BE2C (cell line): ENCODE measurements at regions not wholly inside any gene's neighbourhood (a gene's known extent, or its start where the extent isn't known, plus 50 kb on each side); places are given as distances from the start of the nearest gene placed in this dataset.

Source experiments
- DNase-seq: peaks from one replicate; pipeline ENCODE4 v3.0.0-alpha.2; 2020
- H3K27me3 ChIP-seq: fragments of 250-450 bp; sonication (Bioruptor Pico); 2 replicates; pipeline ENCODE4 v1.5.1; 2020; ENCODE audit warnings: mild to moderate bottlenecking
- H3K36me3 ChIP-seq: fragments of 250-450 bp; sonication (Bioruptor Pico); 2 replicates; pipeline ENCODE4 v1.5.1; 2020; ENCODE audit warnings: mild to moderate bottlenecking
- H3K4me1 ChIP-seq: fragments of 250-450 bp; sonication (Bioruptor Pico); 2 replicates; pipeline ENCODE4 v1.5.1; 2020
- H3K4me3 ChIP-seq: 2 replicates; pipeline ENCODE4 v1.5.1; 2011; ENCODE audit warnings: low read depth, low read length
- H3K9me3 ChIP-seq: fragments of 250-450 bp; sonication (Bioruptor Pico); 2 replicates; pipeline ENCODE4 v1.5.1; 2020
- TF ChIP-seq, protein P1 (sequence below): IDR thresholded peaks from 2 replicates; pipeline ENCODE4 v1.5.1; 2012; ENCODE audit warnings: mild to moderate bottlenecking, low read depth, low read length

DNA sequence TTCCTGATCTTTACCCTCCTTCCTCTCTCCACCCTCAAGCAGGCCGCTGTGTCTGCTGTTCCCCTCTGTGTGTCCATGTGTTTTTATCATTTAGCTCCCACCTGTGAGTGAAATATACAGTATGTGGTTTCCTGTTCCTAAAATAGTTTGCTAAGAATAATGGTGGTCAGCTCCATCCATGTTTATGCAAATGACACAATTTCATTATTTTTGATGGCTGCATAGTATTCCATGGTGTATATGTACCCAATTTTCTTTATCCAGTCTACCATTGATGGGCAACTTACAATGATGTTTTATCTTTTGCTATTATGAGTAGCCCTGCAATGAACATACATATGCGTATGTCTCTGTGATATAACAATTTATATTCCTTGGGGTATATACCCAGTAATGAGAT lies 133.4 kb upstream of the RGS18 start:
- Histone ChIP-seq H3K27me3 (no peaks in the 10 kb centered on the region), H3K4me1 (no peaks in the 10 kb centered on the region), H3K36me3 (no peaks in the 10 kb centered on the region), H3K4me3 (no peak overlapping the region), H3K9me3 (no peaks in the 10 kb centered on the region)
- TF ChIP-seq, protein P1, sequence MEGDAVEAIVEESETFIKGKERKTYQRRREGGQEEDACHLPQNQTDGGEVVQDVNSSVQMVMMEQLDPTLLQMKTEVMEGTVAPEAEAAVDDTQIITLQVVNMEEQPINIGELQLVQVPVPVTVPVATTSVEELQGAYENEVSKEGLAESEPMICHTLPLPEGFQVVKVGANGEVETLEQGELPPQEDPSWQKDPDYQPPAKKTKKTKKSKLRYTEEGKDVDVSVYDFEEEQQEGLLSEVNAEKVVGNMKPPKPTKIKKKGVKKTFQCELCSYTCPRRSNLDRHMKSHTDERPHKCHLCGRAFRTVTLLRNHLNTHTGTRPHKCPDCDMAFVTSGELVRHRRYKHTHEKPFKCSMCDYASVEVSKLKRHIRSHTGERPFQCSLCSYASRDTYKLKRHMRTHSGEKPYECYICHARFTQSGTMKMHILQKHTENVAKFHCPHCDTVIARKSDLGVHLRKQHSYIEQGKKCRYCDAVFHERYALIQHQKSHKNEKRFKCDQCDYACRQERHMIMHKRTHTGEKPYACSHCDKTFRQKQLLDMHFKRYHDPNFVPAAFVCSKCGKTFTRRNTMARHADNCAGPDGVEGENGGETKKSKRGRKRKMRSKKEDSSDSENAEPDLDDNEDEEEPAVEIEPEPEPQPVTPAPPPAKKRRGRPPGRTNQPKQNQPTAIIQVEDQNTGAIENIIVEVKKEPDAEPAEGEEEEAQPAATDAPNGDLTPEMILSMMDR = no peak
- DNase-seq = no peak

- H3K4me1 ChIP-seq = no peaks in the 10 kb centered on the region
- no peak for DNase-seq
- no peaks in the 10 kb centered on the region for H3K9me3 ChIP-seq
- TF ChIP-seq, protein P1 = no peak
- no peaks in the 10 kb centered on the region for H3K36me3 ChIP-seq
- H3K27me3 ChIP-seq = no peaks in the 10 kb centered on the region
- H3K4me3 ChIP-seq = no peak overlapping the region
These were observed 119.7 kb upstream of the RGS18 start for GRCh38 chr1:192038567-192038966.

GRCh38 chr1:192045131-192045530 lies 113.1 kb upstream of the RGS18 start:
- Histone ChIP-seq H3K36me3 (no peaks in the 10 kb centered on the region), H3K27me3 (no peaks in the 10 kb centered on the region), H3K4me3 (no peak overlapping the region), H3K9me3 (no peaks in the 10 kb centered on the region), H3K4me1 (no peaks in the 10 kb centered on the region; the same call in 1 of the 2 replicates)
- no peak for DNase-seq
- TF ChIP-seq, protein P1 = no peak

DNA sequence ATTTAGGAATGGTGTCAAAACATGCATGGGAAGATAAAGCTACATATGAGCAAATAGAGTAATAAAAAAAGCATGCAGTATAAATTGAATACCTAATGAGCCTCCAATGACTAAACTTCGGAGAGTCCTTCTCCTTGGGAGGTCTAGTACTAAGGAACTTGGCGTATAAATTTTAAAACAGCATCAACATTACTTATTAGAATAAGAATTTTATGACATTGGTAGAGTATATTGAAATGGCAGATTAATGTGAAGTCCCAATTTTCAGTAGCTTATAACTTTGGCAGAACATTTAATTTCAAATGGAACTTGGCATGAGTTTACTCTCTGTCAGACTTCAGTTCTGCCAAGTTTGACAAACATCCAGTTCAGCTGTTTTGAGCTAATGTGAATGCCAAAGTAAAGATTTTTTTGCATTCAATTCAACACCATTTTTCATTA lies 104.7 kb upstream of the RGS18 start:
- Histone ChIP-seq H3K36me3 (no peaks in the 10 kb centered on the region), H3K27me3 (no peaks in the 10 kb centered on the region), H3K4me1 (no peaks in the 10 kb centered on the region), H3K9me3 (no peaks in the 10 kb centered on the region), H3K4me3 (no peak overlapping the region)
- TF ChIP-seq, protein P1 = no peak
- DNase-seq = no peak

DNA sequence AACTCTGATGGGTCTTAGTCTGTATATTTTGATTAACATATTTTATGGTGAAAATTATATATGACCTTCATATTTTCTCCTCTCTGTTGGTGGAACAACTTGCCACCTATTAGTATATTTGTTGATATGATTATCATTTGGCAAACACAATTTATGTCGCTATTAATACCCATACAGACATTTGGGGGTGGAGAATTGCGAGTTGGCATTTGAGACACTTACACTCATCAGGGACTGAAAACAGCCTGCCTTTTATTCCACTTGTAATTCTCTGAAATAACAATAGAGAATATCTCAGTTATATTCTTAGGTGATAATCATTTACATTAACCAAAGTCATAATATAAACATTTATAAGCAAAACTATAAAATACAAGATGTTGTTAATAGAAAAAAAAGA lies 100.5 kb upstream of the RGS18 start:
- TF ChIP-seq, protein P1 = no peak
- no peaks in the 10 kb centered on the region for H3K36me3 ChIP-seq
- H3K27me3 ChIP-seq = no peaks in the 10 kb centered on the region
- no peaks in the 10 kb centered on the region for H3K4me1 ChIP-seq
- H3K9me3 ChIP-seq = no peaks in the 10 kb centered on the region
- DNase-seq = no peak
- H3K4me3 ChIP-seq = no peak overlapping the region

- no peaks in the 10 kb centered on the region for H3K27me3 ChIP-seq
These were observed 98.9 kb upstream of the RGS18 start for GRCh38 chr1:192059407-192059806.

More at GRCh38 chr1:192059407-192059806, 98.9 kb upstream of the RGS18 start:
- no peaks in the 10 kb centered on the region for H3K4me1 ChIP-seq
- H3K4me3 ChIP-seq = no peak overlapping the region
- H3K36me3 ChIP-seq = no peaks in the 10 kb centered on the region
- DNase-seq = no peak
- no peaks in the 10 kb centered on the region for H3K9me3 ChIP-seq
- TF ChIP-seq, protein P1 = no peak
